ENCODE measurements at regions not wholly inside any gene's neighbourhood (a gene's known extent, or its start where the extent isn't known, plus 50 kb on each side); places are given as distances from the start of the nearest gene placed in this dataset.

GRCh38 chr3:78317774-78318173, 1277.9 kb downstream of the ROBO2 start:
- H2AFZ ChIP-seq (ENCODE audit: low read length) = no peak overlapping the region
- no peaks in the 10 kb centered on the region for H3K4me1 ChIP-seq (ENCODE audit: insufficient read depth, low read length, poor library complexity, severe bottlenecking)
- H3K4me2 ChIP-seq (ENCODE audit: low read length) = no peak overlapping the region
- POLR2A ChIA-PET = no interaction called here
- no peaks in the 10 kb centered on the region for H3K9me2 ChIP-seq (ENCODE audit: insufficient read depth, low read length)
- H3K36me3 ChIP-seq (ENCODE audit: insufficient read depth, low read length) = no peaks in the 10 kb centered on the region
- TF ChIP-seq EZH2phosphoT487 (IDR thresholded peaks at IDR 0.05; ENCODE audit: borderline replicate concordance, low read depth, low read length) (no peak), CTCF (conservative IDR thresholded peaks at IDR 0.05; ENCODE audit: low read length) (no peak)
- no peak overlapping the region for H3K4me3 ChIP-seq (ENCODE audit: low read depth, low read length, poor library complexity, severe bottlenecking)
- no peaks in the 10 kb centered on the region for H4K20me1 ChIP-seq (ENCODE audit: insufficient read depth, low read length)
- BruUV-seq (replicated peaks) = no TSS peak
- no peaks in the 10 kb centered on the region for H3K79me2 ChIP-seq (ENCODE audit: insufficient read depth, low read depth, low read length)
- no peak overlapping the region for H3K27ac ChIP-seq (ENCODE audit: low read depth, low read length, poor library complexity, severe bottlenecking)
- intact Hi-C loops (cut with micrococcal nuclease; ENCODE audit: unreplicated experiment) = no loop called here
- DNase-seq (ENCODE audit: low spot score) = no peak
- H3K9me3 ChIP-seq (ENCODE audit: low read length) = no peaks in the 10 kb centered on the region
- CTCF ChIA-PET (ENCODE audit: unreplicated experiment) = no interaction called here

DNA sequence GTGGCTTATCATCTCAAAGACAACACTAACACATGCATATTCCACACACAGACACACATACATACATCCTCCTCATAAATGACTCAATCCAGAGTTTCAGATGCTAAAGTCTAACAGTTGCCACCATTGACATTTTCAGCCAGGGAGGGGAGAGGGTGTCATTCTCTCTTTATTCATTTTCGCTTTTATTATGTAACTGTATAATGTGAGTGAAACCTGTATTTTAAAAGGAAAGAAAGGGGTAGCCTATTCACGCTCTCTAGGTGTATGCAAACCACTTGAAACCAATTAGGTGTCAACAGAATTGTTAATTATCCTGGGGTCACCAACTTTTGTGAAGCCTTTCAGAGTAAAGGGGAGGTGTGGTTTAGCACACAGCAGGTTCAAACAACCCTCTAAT, 1282.9 kb downstream of the ROBO2 start:
- TF ChIP-seq CTCF (conservative IDR thresholded peaks at IDR 0.05; ENCODE audit: low read length) = no peak
- TF ChIP-seq EZH2phosphoT487 (IDR thresholded peaks at IDR 0.05; ENCODE audit: borderline replicate concordance, low read depth, low read length) = no peak
- H3K4me2 ChIP-seq (ENCODE audit: low read length) = no peak overlapping the region
- POLR2A ChIA-PET = no interaction called here
- H3K36me3 ChIP-seq (ENCODE audit: insufficient read depth, low read length) = no peaks in the 10 kb centered on the region
- BruUV-seq (replicated peaks) = no TSS peak
- no peaks in the 10 kb centered on the region for H3K9me3 ChIP-seq (ENCODE audit: low read length)
- H3K4me1 ChIP-seq (ENCODE audit: insufficient read depth, low read length, poor library complexity, severe bottlenecking) = no peaks in the 10 kb centered on the region
- no peaks in the 10 kb centered on the region for H3K79me2 ChIP-seq (ENCODE audit: insufficient read depth, low read depth, low read length)
- intact Hi-C loops (cut with micrococcal nuclease; ENCODE audit: unreplicated experiment) = no loop called here
- CTCF ChIA-PET (ENCODE audit: unreplicated experiment) = no interaction called here
- no peak overlapping the region for H2AFZ ChIP-seq (ENCODE audit: low read length)
- no peak overlapping the region for H3K27ac ChIP-seq (ENCODE audit: low read depth, low read length, poor library complexity, severe bottlenecking)
- H3K4me3 ChIP-seq (ENCODE audit: low read depth, low read length, poor library complexity, severe bottlenecking) = no peak overlapping the region
- no peaks in the 10 kb centered on the region for H3K9me2 ChIP-seq (ENCODE audit: insufficient read depth, low read length)
- H4K20me1 ChIP-seq (ENCODE audit: insufficient read depth, low read length) = no peaks in the 10 kb centered on the region
- no peak for DNase-seq (ENCODE audit: low spot score)

DNA sequence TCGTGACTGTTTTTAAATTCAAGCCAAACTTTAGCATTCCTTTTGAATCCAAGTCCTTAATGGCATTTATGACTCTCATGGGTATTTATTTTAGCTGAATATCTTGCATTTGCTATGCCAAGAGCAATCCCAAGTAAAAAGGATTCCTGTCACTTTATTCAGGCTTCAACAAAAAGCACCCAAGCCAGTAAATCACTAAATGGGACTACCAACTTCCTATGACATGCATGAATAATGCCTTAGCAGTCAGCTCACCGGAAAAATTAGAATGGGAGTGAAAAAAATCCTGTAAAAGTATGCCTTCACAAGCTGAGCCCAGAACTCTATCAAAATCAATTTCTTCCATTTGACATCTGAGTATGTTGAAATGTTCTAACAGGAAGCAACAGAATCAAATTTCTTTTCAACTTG, 1297.9 kb downstream of the ROBO2 start:
- TF ChIP-seq EZH2phosphoT487 (IDR thresholded peaks at IDR 0.05; ENCODE audit: borderline replicate concordance, low read depth, low read length) (no peak), CTCF (conservative IDR thresholded peaks at IDR 0.05; ENCODE audit: low read length) (no peak)
- Histone ChIP-seq H3K27ac (ENCODE audit: low read depth, low read length, poor library complexity, severe bottlenecking) (no peak overlapping the region), H3K4me3 (ENCODE audit: low read depth, low read length, poor library complexity, severe bottlenecking) (no peak overlapping the region), H3K36me3 (ENCODE audit: insufficient read depth, low read length) (no peaks in the 10 kb centered on the region), H2AFZ (ENCODE audit: low read length) (no peak overlapping the region), H3K4me2 (ENCODE audit: low read length) (no peak overlapping the region), H3K9me3 (ENCODE audit: low read length) (no peaks in the 10 kb centered on the region), H3K9me2 (ENCODE audit: insufficient read depth, low read length) (no peaks in the 10 kb centered on the region), H3K79me2 (ENCODE audit: insufficient read depth, low read depth, low read length) (no peaks in the 10 kb centered on the region), H3K4me1 (ENCODE audit: insufficient read depth, low read length, poor library complexity, severe bottlenecking) (no peaks in the 10 kb centered on the region), H4K20me1 (ENCODE audit: insufficient read depth, low read length) (no peaks in the 10 kb centered on the region)
- no peak for DNase-seq (ENCODE audit: low spot score)
- CTCF ChIA-PET (ENCODE audit: unreplicated experiment) = no interaction called here
- intact Hi-C loops (cut with micrococcal nuclease; ENCODE audit: unreplicated experiment) = no loop called here
- no TSS peak for BruUV-seq (replicated peaks)
- POLR2A ChIA-PET = no interaction called here
